ENCODE measurements at regions not wholly inside any gene's neighbourhood (a gene's known extent, or its start where the extent isn't known, plus 50 kb on each side); places are given as distances from the start of the nearest gene placed in this dataset.

DNA sequence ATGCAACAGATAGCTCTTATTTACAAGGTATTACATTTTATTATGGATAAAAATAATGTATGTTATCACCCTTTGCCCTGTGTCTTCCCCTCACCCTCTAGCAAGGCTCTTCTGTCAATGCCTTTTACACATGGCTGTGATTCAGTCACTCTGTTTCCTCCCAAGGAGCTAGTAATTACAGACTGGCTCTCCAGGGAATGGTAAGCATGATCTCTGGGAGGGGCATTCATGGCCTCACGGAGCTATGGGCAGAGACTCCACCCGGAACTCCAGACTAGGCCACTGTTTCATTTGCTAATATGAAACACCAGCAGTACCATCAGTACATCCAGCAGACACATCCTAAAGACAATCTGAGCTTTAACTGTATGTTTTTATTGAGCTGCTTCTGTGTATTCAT lies 410.9 kb upstream of the CYRIA start:
- Histone ChIP-seq H3K36me3 (ENCODE audit: control insufficient read depth, insufficient read depth, low read length) (no peaks in the 10 kb centered on the region), H3K27me3 (ENCODE audit: control insufficient read depth, insufficient read depth, low read length) (no peaks in the 10 kb centered on the region), H3K4me3 (ENCODE audit: low read depth, low read length) (no peak overlapping the region)
- POLR2A ChIA-PET: no interaction called here
- CTCF ChIA-PET: no interaction called here
- DNase-seq (ENCODE audit: low read depth): no peak
- TF ChIP-seq, protein P1, sequence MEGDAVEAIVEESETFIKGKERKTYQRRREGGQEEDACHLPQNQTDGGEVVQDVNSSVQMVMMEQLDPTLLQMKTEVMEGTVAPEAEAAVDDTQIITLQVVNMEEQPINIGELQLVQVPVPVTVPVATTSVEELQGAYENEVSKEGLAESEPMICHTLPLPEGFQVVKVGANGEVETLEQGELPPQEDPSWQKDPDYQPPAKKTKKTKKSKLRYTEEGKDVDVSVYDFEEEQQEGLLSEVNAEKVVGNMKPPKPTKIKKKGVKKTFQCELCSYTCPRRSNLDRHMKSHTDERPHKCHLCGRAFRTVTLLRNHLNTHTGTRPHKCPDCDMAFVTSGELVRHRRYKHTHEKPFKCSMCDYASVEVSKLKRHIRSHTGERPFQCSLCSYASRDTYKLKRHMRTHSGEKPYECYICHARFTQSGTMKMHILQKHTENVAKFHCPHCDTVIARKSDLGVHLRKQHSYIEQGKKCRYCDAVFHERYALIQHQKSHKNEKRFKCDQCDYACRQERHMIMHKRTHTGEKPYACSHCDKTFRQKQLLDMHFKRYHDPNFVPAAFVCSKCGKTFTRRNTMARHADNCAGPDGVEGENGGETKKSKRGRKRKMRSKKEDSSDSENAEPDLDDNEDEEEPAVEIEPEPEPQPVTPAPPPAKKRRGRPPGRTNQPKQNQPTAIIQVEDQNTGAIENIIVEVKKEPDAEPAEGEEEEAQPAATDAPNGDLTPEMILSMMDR (IDR thresholded peaks at IDR 0.05; ENCODE audit: insufficient read depth, low read depth, low read length): no peak

DNA sequence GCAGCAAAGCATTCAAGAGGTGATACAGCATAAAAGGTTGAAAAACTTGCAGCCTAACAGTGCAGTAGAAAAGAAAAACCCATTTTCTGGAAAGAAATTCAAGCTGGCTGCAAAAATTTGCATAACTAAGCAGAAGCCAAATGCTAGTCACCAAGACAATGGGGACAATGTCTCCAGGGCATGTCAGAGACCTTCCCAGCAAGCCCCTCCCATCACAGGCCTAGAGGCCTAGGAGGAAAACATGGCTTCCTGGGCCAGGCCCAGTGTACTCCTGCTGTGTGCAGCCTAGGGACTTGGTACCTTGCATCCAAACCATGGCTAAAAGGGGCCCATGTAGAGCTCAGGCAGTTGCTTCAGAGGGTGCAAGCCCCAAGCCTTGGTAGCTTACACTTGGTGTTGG lies 405.1 kb upstream of the CYRIA start:
- CTCF ChIA-PET: no interaction called here
- H3K4me3 ChIP-seq (ENCODE audit: low read depth, low read length): no peak overlapping the region

DNA sequence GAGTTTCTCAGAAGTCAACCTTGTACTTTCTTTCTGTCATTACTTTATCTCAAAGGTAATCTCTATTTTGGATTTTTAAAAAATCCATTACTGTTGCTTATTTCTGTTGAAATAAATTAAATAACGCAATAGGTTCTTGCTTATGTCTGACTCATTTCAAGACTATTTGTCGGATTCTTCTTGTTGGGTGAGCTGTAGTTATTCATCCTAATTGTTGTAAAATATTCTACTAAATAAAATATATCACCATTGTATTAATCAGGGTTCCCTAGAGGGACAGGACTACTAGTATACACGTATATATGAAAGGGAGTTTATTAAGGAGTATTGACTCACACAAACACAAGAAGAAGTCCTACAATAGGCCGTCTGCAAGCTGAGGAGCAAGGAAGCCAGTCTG lies 403.9 kb upstream of the CYRIA start:
- TF ChIP-seq, protein P1 (IDR thresholded peaks at IDR 0.05; ENCODE audit: insufficient read depth, low read depth, low read length): no peak
- H3K36me3 ChIP-seq (ENCODE audit: control insufficient read depth, insufficient read depth, low read length): no peaks in the 10 kb centered on the region
- CTCF ChIA-PET: no interaction called here
- H3K27me3 ChIP-seq (ENCODE audit: control insufficient read depth, insufficient read depth, low read length): no peaks in the 10 kb centered on the region
- POLR2A ChIA-PET: no interaction called here
- no peak for DNase-seq (ENCODE audit: low read depth)
- H3K4me3 ChIP-seq (ENCODE audit: low read depth, low read length): no peak overlapping the region

More for the DNA sequence above, 405.1 kb upstream of the CYRIA start:
- DNase-seq (ENCODE audit: low read depth): no peak
- TF ChIP-seq, protein P1 (IDR thresholded peaks at IDR 0.05; ENCODE audit: insufficient read depth, low read depth, low read length): no peak
- POLR2A ChIA-PET: no interaction called here
- no peaks in the 10 kb centered on the region for H3K36me3 ChIP-seq (ENCODE audit: control insufficient read depth, insufficient read depth, low read length)
- H3K27me3 ChIP-seq (ENCODE audit: control insufficient read depth, insufficient read depth, low read length): no peaks in the 10 kb centered on the region

DNA sequence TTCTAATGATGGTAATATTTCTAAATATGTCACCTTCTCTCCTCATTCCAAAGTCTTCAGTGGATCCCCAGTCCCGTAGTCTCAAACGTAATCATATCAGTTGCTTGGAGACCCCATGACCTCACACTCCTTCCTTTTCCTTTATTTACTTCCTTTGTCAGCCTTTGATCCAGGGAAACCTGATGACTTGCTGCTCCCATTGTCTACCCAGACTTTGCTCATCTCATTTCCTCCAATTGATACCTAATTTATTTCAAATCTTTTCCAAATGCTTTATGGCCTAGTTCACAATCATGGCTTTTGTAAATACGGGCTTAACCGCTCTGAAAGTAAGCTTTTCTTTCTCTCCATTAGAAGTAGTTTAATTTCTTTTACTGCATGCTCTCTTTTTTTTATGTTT lies 402.4 kb upstream of the CYRIA start:
- Histone ChIP-seq H3K27me3 (ENCODE audit: control insufficient read depth, insufficient read depth, low read length) (no peaks in the 10 kb centered on the region), H3K36me3 (ENCODE audit: control insufficient read depth, insufficient read depth, low read length) (no peaks in the 10 kb centered on the region), H3K4me3 (ENCODE audit: low read depth, low read length) (no peak overlapping the region)
- CTCF ChIA-PET: no interaction called here
- no peak for DNase-seq (ENCODE audit: low read depth)
- POLR2A ChIA-PET: no interaction called here
- TF ChIP-seq, protein P1 (IDR thresholded peaks at IDR 0.05; ENCODE audit: insufficient read depth, low read depth, low read length): no peak

DNA sequence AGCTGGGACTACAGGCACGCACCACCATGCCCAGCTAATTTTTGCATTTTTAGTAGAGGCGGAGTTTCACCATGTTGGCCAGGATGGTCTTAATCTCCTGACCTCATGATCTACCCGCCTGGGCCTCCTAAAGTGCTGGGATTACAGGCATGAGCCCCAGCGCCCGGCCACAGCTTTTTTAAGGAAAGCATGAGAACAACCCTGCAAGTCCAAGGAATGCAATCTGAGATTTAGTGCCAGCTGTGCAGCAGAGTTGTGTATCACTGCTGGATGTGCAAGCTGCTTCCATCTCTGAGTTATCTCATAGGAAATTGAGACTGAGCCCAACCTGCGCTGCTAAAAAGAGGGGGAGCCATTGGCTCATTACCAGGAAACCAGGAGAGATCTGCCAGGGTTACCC lies 399.9 kb upstream of the CYRIA start:
- ChIA-PET POLR2A (no interaction called here), CTCF (no interaction called here)
- no peak overlapping the region for H3K4me3 ChIP-seq (ENCODE audit: low read depth, low read length)
- TF ChIP-seq, protein P1 (IDR thresholded peaks at IDR 0.05; ENCODE audit: insufficient read depth, low read depth, low read length): no peak
- no peaks in the 10 kb centered on the region for H3K36me3 ChIP-seq (ENCODE audit: control insufficient read depth, insufficient read depth, low read length)
- DNase-seq (ENCODE audit: low read depth): no peak
- no peaks in the 10 kb centered on the region for H3K27me3 ChIP-seq (ENCODE audit: control insufficient read depth, insufficient read depth, low read length)

Data from BJ (cell line).